GM23248 (cell line): ENCODE measurements at regions not wholly inside any gene's neighbourhood (a gene's known extent, or its start where the extent isn't known, plus 50 kb on each side); places are given as distances from the start of the nearest gene placed in this dataset.

Experiments
- EZH2 ChIP-seq: fragments of 200-600 bp; sonication (generic); IDR thresholded peaks from 2 replicates; pipeline ENCODE4 v1.6.1; 2018; ENCODE audit warnings: antibody characterized with exemption, mild to moderate bottlenecking; ENCODE audit not compliant: insufficient read depth, poor library complexity, severe bottlenecking
- EZH2phosphoT487 ChIP-seq: fragments of 200-600 bp; sonication (generic); IDR thresholded peaks from 2 replicates; pipeline ENCODE4 v1.6.1; 2018; ENCODE audit warnings: antibody characterized with exemption, moderate library complexity, mild to moderate bottlenecking, low read depth; ENCODE audit not compliant: insufficient read depth

GRCh38 chr11:11787305-11788062 is 54.3 kb upstream of the USP47 start:
- TF ChIP-seq EZH2 (no peak), EZH2phosphoT487 (no peak)
